K562 (cell line): ENCODE measurements at regions not wholly inside any gene's neighbourhood (a gene's known extent, or its start where the extent isn't known, plus 50 kb on each side); places are given as distances from the start of the nearest gene placed in this dataset.

Experiments used
- ATAC-seq: fragments of 200-7000 bp; cut with Tn5 transposase; 3 replicates; pipeline ENCODE4 v1.9.1; 2020; ENCODE audit warnings: moderate library complexity
- BruUV-seq: library from RNA; stranded (reverse); fragments of 400-500 nt; replicated peaks from 2 replicates; lab custom pipeline; 2021; lab: Mats Ljungman, UMichigan
- CTCF ChIA-PET: fragments of 300-600 bp; formaldehyde crosslinking; extraction: SDS; loops from one replicate; lab custom pipeline; 2021; ENCODE audit warnings: low intra/inter-chr PET ratio; lab: Yijun Ruan, JAX
- POLR2A ChIA-PET: fragments of 300-600, 350-650 bp; sonication (Branson Sonifier 250); formaldehyde crosslinking; extraction: SDS; loops from one replicate; lab custom pipeline; 2021; ENCODE audit warnings: antibody characterized with exemption, inconsistent platforms; lab: Yijun Ruan, JAX
- DNase-seq, 4 experiments: peaks; one replicate each; pipeline versions ENCODE4 v3.0.0 to v3.0.0-alpha.2; 2011 to 2018; ENCODE audit warnings: low spot score in 3 of 4, mixed read lengths in 3 of 4; ENCODE audit errors: extremely low read depth in 1 of 4
- FAIRE-seq: peaks from 2 replicates; lab custom pipeline; 2011; peaks lifted over from hg19 to GRCh38; lab: Jason Lieb, UNC
- H2AFZ ChIP-seq: 2 replicates; pipeline ENCODE4 v1.6.0; 2011; ENCODE audit warnings: low read depth, low read length, control low read depth, inconsistent platforms
- H3K27ac ChIP-seq: fragments of 200-600 bp; 3 replicates; pipeline ENCODE4 v1.8.0; 2011; ENCODE audit warnings: low read depth, mild to moderate bottlenecking, control low read depth, inconsistent platforms, low read length, moderate library complexity, mixed read lengths; ENCODE audit errors: extremely low read depth
- H3K27me3 ChIP-seq, 2 experiments: fragments of 300-600 bp in 1 of 2; 2 replicates in 1 of 2; 3 replicates in 1 of 2; pipeline versions ENCODE4 v1.6.0 to v1.8.0; 2011; ENCODE audit warnings: inconsistent platforms in 2 of 2, low read length in 2 of 2, mild to moderate bottlenecking in 1 of 2, mixed read lengths in 1 of 2, moderate library complexity in 1 of 2; ENCODE audit not compliant: control insufficient read depth in 2 of 2, insufficient read depth in 2 of 2
- H3K36me3 ChIP-seq: fragments of 300-600 bp; 3 replicates; pipeline ENCODE4 v1.8.0; 2011; ENCODE audit warnings: mild to moderate bottlenecking, low read length, inconsistent platforms; ENCODE audit not compliant: control insufficient read depth, insufficient read depth
- H3K4me1 ChIP-seq, 2 experiments: fragments of 200-600 bp in 1 of 2; replicated peaks in 1 of 2; 2 replicates in 1 of 2; 3 replicates in 1 of 2; pipeline versions ENCODE4 v1.5.1 to v1.8.0; 2011; ENCODE audit warnings: inconsistent platforms in 2 of 2, low read length in 2 of 2, mild to moderate bottlenecking in 1 of 2, mixed read lengths in 1 of 2, moderate library complexity in 1 of 2; ENCODE audit not compliant: control insufficient read depth in 2 of 2, insufficient read depth in 2 of 2
- H3K4me2 ChIP-seq: 2 replicates; pipeline ENCODE4 v1.6.1; 2011; ENCODE audit warnings: low read length, control low read depth, inconsistent platforms, mixed read lengths; ENCODE audit not compliant: insufficient read depth
- H3K4me3 ChIP-seq: fragments of 200-600 bp; sonication (generic), shearing (Covaris generic); 2 replicates; pipeline ENCODE4 v1.5.1; 2016; ENCODE audit warnings: control low read depth, inconsistent platforms
- H3K79me2 ChIP-seq: fragments of 200-600 bp; 3 replicates; pipeline ENCODE4 v1.8.0; 2011; ENCODE audit warnings: low read length, inconsistent platforms; ENCODE audit not compliant: control insufficient read depth, insufficient read depth
- H3K9ac ChIP-seq, 2 experiments: 2 replicates each; pipeline versions ENCODE4 v1.6.0 to v1.6.1; 2011; ENCODE audit warnings: low read depth in 2 of 2, low read length in 2 of 2, control low read depth in 1 of 2, inconsistent platforms in 1 of 2, mild to moderate bottlenecking in 1 of 2, mixed read lengths in 1 of 2; ENCODE audit not compliant: insufficient read depth in 1 of 2
- H3K9me1 ChIP-seq: one replicate; pipeline ENCODE4 v1.6.0; 2011; ENCODE audit warnings: inconsistent platforms, mild to moderate bottlenecking, low read length, moderate library complexity; ENCODE audit not compliant: control insufficient read depth, insufficient read depth
- H3K9me3 ChIP-seq: replicated peaks from 2 replicates; pipeline ENCODE4 v1.5.1; 2011; ENCODE audit warnings: low read depth, low read length, inconsistent platforms; ENCODE audit not compliant: control insufficient read depth, insufficient read depth
- H4K20me1 ChIP-seq: replicated peaks from 2 replicates; pipeline ENCODE4 v1.6.1; 2011; ENCODE audit warnings: low read length, inconsistent platforms, mixed read lengths; ENCODE audit not compliant: control insufficient read depth, insufficient read depth
- CUX1 ChIP-seq: fragments of 200-800 bp; sonication (Bioruptor generic); IDR thresholded peaks from 2 replicates; pipeline ENCODE4 v1.6.1; 2016; ENCODE audit warnings: missing genetic modification characterization, missing compliant biosample characterization
- HMGXB4 ChIP-seq: sonication (generic); formaldehyde crosslinking; IDR thresholded peaks from 2 replicates; pipeline ENCODE4 v1.8.1; 2023; ENCODE audit warnings: mild to moderate bottlenecking, missing genetic modification reagents
- IRF9 ChIP-seq: fragments of 450-650 bp; IDR thresholded peaks from 2 replicates; pipeline ENCODE4 v1.6.1; 2016; ENCODE audit warnings: missing biosample characterization, missing genetic modification characterization
- JUND ChIP-seq, 2 experiments: IDR thresholded peaks; 2 replicates in 1 of 2; 3 replicates in 1 of 2; pipeline ENCODE4 v1.6.1; 2011; ENCODE audit warnings: borderline replicate concordance in 2 of 2, low read depth in 2 of 2, low read length in 2 of 2, improper control_type of control experiment in 1 of 2, missing biosample characterization in 1 of 2, missing genetic modification characterization in 1 of 2, missing genetic modification reagents in 1 of 2
- PTBP1 ChIP-seq: fragments of 200-400 bp; formaldehyde crosslinking; IDR thresholded peaks from 2 replicates; pipeline ENCODE4 v1.6.1; 2017; ENCODE audit warnings: low read depth, low read length
- SMARCA5 ChIP-seq: fragments of 450-650 bp; IDR thresholded peaks from 2 replicates; pipeline ENCODE4 v1.6.1; 2016
- TRIM25 ChIP-seq: fragments of 450-650 bp; IDR thresholded peaks from 2 replicates; pipeline ENCODE4 v1.7.0; 2016; ENCODE audit warnings: borderline replicate concordance
- ZNF695 ChIP-seq: fragments of 450-650 bp; formaldehyde crosslinking; IDR thresholded peaks from 2 replicates; pipeline ENCODE4 v1.4.0; 2020; ENCODE audit warnings: mild to moderate bottlenecking, moderate library complexity
- ZNF76 ChIP-seq: fragments of 250-450 bp; sonication (Bioruptor Pico); IDR thresholded peaks from 2 replicates; pipeline ENCODE4 v1.4.0; 2020; ENCODE audit warnings: mild to moderate bottlenecking, moderate library complexity, borderline replicate concordance
- WGBS: fragments of 100-300 bp; shearing (Covaris generic); methylation state at CpG from one replicate; pipeline ENCODE4 v1.1.6; 2016; ENCODE audit warnings: low coverage, mixed read lengths; ENCODE audit not compliant: insufficient coverage; ENCODE audit errors: missing lambda C conversion rate; 5-methylcytosine and 5-hydroxymethylcytosine counted together
- in situ Hi-C: fragments of 300-500 bp; cut with MboI; formaldehyde crosslinking; loops from 4 replicates; pipeline ENCODE4 v1.15.0; 2018; ENCODE audit warnings: inconsistent platforms, mixed read lengths
- intact Hi-C: fragments of 100-400 bp; cut with micrococcal nuclease; formaldehyde crosslinking; loops from 2 replicates; pipeline ENCODE4 v1.14.2; 2022

GRCh38 chr14:105847400-105847799 lies 321.0 kb downstream of the TMEM121 start (continued):
- TF ChIP-seq ZNF695 (CRISPR knock-in tag) (no peak), PTBP1 (no peak)

- BruUV-seq, result no TSS peak
- Histone ChIP-seq H3K27ac (no peak overlapping the region), H2AFZ (no peak overlapping the region), H3K9ac (no peak overlapping the region), H3K4me2 (no peak overlapping the region), H3K9me3 (no peaks in the 10 kb centered on the region), H3K9me1 (no peaks in the 10 kb centered on the region), H3K36me3 (no peaks in the 10 kb centered on the region), H4K20me1 (no peaks in the 10 kb centered on the region), H3K79me2 (no peaks in the 10 kb centered on the region), H3K4me1 (peaks cover 0 to 5% of the 10 kb centered on the region in 2 experiments; a peak in 1 of 5 replicates), H3K27me3 (peaks cover 0 to 3% of the 10 kb centered on the region in 2 experiments; a peak in 2 of 5 replicates), H3K4me3 (no peak overlapping the region)
- FAIRE-seq (no peak), ATAC-seq (no peak), DNase-seq (no peak)
- in situ Hi-C loops, result no loop called here
- ChIA-PET POLR2A (no interaction called here), CTCF (no interaction called here)
- intact Hi-C loops, result no loop called here
- 0% methylated on average over 1 of the region's 2 CpGs for WGBS
- TF ChIP-seq JUND (IDR thresholded peaks at IDR 0.05; ENCODE audit: borderline replicate concordance, low read depth, low read length) (no peak), JUND (tag; IDR thresholded peaks at IDR 0.05; ENCODE audit: borderline replicate concordance, low read depth, low read length) (no peak), TRIM25 (no peak), IRF9 (tag) (no peak), HMGXB4 (CRISPR knock-in tag) (no peak), ZNF76 (CRISPR knock-in tag) (no peak), CUX1 (CRISPR knock-in tag) (no peak), SMARCA5 (no peak)
Observed at GRCh38 chr14:105848570-105848969, 322.2 kb downstream of the TMEM121 start.
